DND-41 (cell line): ENCODE measurements at regions not wholly inside any gene's neighbourhood (a gene's known extent, or its start where the extent isn't known, plus 50 kb on each side); places are given as distances from the start of the nearest gene placed in this dataset.

Experiments
- ATAC-seq: fragments of 200-7000 bp; cut with Tn5 transposase; 3 replicates; pipeline ENCODE4 v1.9.1; 2021; ENCODE audit warnings: low read depth; ENCODE audit not compliant: insufficient read depth
- DNase-seq: peaks from one replicate; pipeline ENCODE4 v3.0.0-alpha.2; 2020
- H2AFZ ChIP-seq: 2 replicates; pipeline ENCODE4 v1.6.0; 2012; ENCODE audit warnings: low read depth, low read length
- H3K27ac ChIP-seq: 2 replicates; pipeline ENCODE4 v1.5.1; 2012; ENCODE audit warnings: low read length, inconsistent platforms
- H3K27me3 ChIP-seq: fragments of 200-600 bp; sonication (generic); 2 replicates; pipeline ENCODE4 v1.6.0; 2012; ENCODE audit warnings: low read length, mild to moderate bottlenecking, inconsistent platforms; ENCODE audit not compliant: insufficient read depth, poor library complexity
- H3K36me3 ChIP-seq: 2 replicates; pipeline ENCODE4 v1.5.1; 2012; ENCODE audit warnings: low read length, inconsistent platforms; ENCODE audit not compliant: insufficient read depth
- H3K4me1 ChIP-seq: 2 replicates; pipeline ENCODE4 v1.5.1; 2012; ENCODE audit warnings: mild to moderate bottlenecking, low read length; ENCODE audit not compliant: insufficient read depth
- H3K4me2 ChIP-seq: 2 replicates; pipeline ENCODE4 v1.6.0; 2012; ENCODE audit warnings: mild to moderate bottlenecking, moderate library complexity, low read length, inconsistent platforms; ENCODE audit not compliant: insufficient read depth
- H3K4me3 ChIP-seq, 2 experiments: fragments of 200-600 bp in 1 of 2; shearing (Covaris generic) in 1 of 2; 2 replicates each; pipeline ENCODE4 v1.5.1; 2012 to 2016; ENCODE audit warnings: inconsistent platforms in 2 of 2, low read length in 2 of 2, mild to moderate bottlenecking in 2 of 2, low read depth in 1 of 2, moderate library complexity in 1 of 2
- H3K79me2 ChIP-seq: 2 replicates; pipeline ENCODE4 v1.6.0; 2012; ENCODE audit warnings: low read length, inconsistent platforms; ENCODE audit not compliant: insufficient read depth
- H3K9ac ChIP-seq: 2 replicates; pipeline ENCODE4 v1.6.0; 2012; ENCODE audit warnings: low read depth, mild to moderate bottlenecking, inconsistent platforms, low read length, moderate library complexity
- H3K9me3 ChIP-seq: 2 replicates; pipeline ENCODE4 v1.5.1; 2012; ENCODE audit warnings: low read length, moderate library complexity, mild to moderate bottlenecking, inconsistent platforms; ENCODE audit not compliant: insufficient read depth, severe bottlenecking
- H4K20me1 ChIP-seq: 2 replicates; pipeline ENCODE4 v1.6.0; 2012; ENCODE audit warnings: low read length; ENCODE audit not compliant: insufficient read depth
- EZH2 ChIP-seq: IDR thresholded peaks from 3 replicates; pipeline ENCODE4 v1.6.1; 2012; ENCODE audit warnings: borderline replicate concordance, low read depth, mild to moderate bottlenecking, moderate library complexity, low read length, inconsistent platforms; ENCODE audit not compliant: severe bottlenecking
- TF ChIP-seq, protein P1 (sequence below): IDR thresholded peaks from 2 replicates; pipeline ENCODE4 v1.5.1; 2012; ENCODE audit warnings: borderline replicate concordance, low read length, moderate library complexity, mild to moderate bottlenecking; ENCODE audit not compliant: poor library complexity, severe bottlenecking; ENCODE audit errors: extremely low read depth

DNA sequence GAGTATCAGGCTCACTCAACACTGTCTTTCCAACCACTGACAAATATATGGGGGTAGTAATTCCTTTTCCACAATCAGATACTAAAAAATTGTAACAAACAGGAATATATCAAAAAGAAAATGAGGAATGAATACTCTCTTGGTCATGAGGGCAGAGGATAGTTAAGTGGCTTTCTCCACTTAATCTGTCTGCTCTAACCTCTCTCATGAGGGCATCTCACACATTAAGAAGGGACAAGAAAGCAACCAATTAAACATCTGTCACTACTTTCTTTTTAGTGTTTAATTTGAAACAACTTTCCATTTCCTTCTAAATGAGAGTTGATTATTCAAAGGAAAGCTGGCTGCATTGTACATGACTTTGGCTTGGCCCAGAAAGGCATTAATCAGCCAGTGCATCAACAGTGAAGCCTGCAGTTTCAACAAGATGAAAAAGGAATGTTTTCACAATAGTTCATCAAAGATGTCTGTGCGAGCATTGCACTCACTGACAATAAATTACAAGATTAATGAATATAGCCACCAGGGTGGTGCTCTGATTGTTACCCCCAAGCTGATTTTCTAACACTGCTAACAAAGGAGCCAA, 142.0 kb downstream of the SEC23A start:
- no peaks in the 10 kb centered on the region for H4K20me1 ChIP-seq
- ATAC-seq (no peak), DNase-seq (no peak)
- no peak overlapping the region for H3K27ac ChIP-seq
- no peak overlapping the region for H3K4me2 ChIP-seq
- H3K4me3 ChIP-seq, result no peak overlapping the region
- TF ChIP-seq, protein P1, sequence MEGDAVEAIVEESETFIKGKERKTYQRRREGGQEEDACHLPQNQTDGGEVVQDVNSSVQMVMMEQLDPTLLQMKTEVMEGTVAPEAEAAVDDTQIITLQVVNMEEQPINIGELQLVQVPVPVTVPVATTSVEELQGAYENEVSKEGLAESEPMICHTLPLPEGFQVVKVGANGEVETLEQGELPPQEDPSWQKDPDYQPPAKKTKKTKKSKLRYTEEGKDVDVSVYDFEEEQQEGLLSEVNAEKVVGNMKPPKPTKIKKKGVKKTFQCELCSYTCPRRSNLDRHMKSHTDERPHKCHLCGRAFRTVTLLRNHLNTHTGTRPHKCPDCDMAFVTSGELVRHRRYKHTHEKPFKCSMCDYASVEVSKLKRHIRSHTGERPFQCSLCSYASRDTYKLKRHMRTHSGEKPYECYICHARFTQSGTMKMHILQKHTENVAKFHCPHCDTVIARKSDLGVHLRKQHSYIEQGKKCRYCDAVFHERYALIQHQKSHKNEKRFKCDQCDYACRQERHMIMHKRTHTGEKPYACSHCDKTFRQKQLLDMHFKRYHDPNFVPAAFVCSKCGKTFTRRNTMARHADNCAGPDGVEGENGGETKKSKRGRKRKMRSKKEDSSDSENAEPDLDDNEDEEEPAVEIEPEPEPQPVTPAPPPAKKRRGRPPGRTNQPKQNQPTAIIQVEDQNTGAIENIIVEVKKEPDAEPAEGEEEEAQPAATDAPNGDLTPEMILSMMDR, result no peak
- no peak for TF ChIP-seq EZH2
- H3K9me3 ChIP-seq, result no peaks in the 10 kb centered on the region
- H3K4me1 ChIP-seq, result no peaks in the 10 kb centered on the region
- no peak overlapping the region for H2AFZ ChIP-seq
- H3K9ac ChIP-seq, result no peak overlapping the region
- H3K27me3 ChIP-seq, result no peaks in the 10 kb centered on the region
- no peaks in the 10 kb centered on the region for H3K36me3 ChIP-seq
- H3K79me2 ChIP-seq, result no peaks in the 10 kb centered on the region

- Histone ChIP-seq H3K36me3 (no peaks in the 10 kb centered on the region), H4K20me1 (no peaks in the 10 kb centered on the region), H3K9ac (no peak overlapping the region), H2AFZ (no peak overlapping the region), H3K27ac (no peak overlapping the region), H3K79me2 (no peaks in the 10 kb centered on the region), H3K4me1 (no peaks in the 10 kb centered on the region), H3K9me3 (no peaks in the 10 kb centered on the region), H3K4me2 (no peak overlapping the region), H3K4me3 (no peak overlapping the region), H3K27me3 (no peaks in the 10 kb centered on the region)
- ATAC-seq (no peak), DNase-seq (no peak)
- no peak for TF ChIP-seq EZH2
- TF ChIP-seq, protein P1, result no peak
Observed at GRCh38 chr14:38959021-38959420, 144.0 kb downstream of the SEC23A start.

DNA sequence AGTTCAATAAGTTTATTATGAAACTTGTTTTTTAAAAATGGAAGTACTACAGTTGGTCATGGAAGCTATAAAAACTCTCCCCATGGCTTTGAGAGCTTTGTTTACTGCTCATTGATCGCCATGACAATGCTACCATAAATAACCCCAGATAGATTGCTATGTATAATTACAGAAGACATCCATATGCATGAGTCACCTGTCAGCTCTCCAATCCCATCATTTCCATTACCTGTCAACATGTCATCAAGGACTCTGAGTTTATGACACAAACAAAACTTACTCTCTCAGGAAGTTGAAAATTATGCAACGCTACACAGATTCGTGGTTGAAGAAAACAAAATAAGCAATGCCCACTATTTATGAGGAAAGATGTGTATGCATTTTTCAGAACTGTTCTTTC, 144.4 kb downstream of the SEC23A start:
- Histone ChIP-seq H3K36me3 (no peaks in the 10 kb centered on the region), H2AFZ (no peak overlapping the region), H3K79me2 (no peaks in the 10 kb centered on the region), H4K20me1 (no peaks in the 10 kb centered on the region), H3K4me2 (no peak overlapping the region), H3K9ac (no peak overlapping the region), H3K9me3 (no peaks in the 10 kb centered on the region), H3K27me3 (no peaks in the 10 kb centered on the region), H3K4me3 (no peak overlapping the region), H3K4me1 (no peaks in the 10 kb centered on the region), H3K27ac (no peak overlapping the region)
- no peak for DNase-seq
- TF ChIP-seq, protein P1, result no peak
- no peak for TF ChIP-seq EZH2
- ATAC-seq, result no peak

DNA sequence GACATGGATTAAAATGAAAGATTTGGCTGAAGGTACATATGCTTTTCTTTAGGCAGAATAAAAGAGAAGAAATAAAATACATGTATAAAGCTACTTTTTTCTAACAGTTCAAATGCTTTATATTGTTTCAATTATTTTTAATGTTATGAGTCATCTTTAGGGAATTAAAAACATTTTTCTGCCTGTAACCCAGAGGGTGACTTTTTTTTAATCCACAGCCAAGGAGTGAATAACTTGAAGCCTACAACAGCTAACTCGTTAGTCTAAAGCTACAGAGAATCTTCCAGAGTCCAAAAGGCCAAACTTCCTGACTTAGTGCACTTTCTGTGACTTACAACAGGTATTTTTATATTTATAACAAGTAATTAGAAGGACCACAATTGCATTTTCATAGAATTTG, 151.6 kb downstream of the SEC23A start:
- no peaks in the 10 kb centered on the region for H3K36me3 ChIP-seq
- no peaks in the 10 kb centered on the region for H4K20me1 ChIP-seq
- TF ChIP-seq EZH2, result no peak
- TF ChIP-seq, protein P1, result no peak
- no peak overlapping the region for H3K27ac ChIP-seq
- H3K9me3 ChIP-seq, result no peaks in the 10 kb centered on the region
- H3K79me2 ChIP-seq, result no peaks in the 10 kb centered on the region
- no peaks in the 10 kb centered on the region for H3K4me1 ChIP-seq
- no peak for ATAC-seq
- no peaks in the 10 kb centered on the region for H3K27me3 ChIP-seq
- DNase-seq, result no peak
- no peak overlapping the region for H3K9ac ChIP-seq
- H2AFZ ChIP-seq, result no peak overlapping the region
- H3K4me2 ChIP-seq, result no peak overlapping the region
- no peak overlapping the region for H3K4me3 ChIP-seq
